ENCODE measurements at regions not wholly inside any gene's neighbourhood (a gene's known extent, or its start where the extent isn't known, plus 50 kb on each side); places are given as distances from the start of the nearest gene placed in this dataset.

- TF ChIP-seq, protein P1, sequence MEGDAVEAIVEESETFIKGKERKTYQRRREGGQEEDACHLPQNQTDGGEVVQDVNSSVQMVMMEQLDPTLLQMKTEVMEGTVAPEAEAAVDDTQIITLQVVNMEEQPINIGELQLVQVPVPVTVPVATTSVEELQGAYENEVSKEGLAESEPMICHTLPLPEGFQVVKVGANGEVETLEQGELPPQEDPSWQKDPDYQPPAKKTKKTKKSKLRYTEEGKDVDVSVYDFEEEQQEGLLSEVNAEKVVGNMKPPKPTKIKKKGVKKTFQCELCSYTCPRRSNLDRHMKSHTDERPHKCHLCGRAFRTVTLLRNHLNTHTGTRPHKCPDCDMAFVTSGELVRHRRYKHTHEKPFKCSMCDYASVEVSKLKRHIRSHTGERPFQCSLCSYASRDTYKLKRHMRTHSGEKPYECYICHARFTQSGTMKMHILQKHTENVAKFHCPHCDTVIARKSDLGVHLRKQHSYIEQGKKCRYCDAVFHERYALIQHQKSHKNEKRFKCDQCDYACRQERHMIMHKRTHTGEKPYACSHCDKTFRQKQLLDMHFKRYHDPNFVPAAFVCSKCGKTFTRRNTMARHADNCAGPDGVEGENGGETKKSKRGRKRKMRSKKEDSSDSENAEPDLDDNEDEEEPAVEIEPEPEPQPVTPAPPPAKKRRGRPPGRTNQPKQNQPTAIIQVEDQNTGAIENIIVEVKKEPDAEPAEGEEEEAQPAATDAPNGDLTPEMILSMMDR (IDR thresholded peaks at IDR 0.05): no peak
- no peak for TF ChIP-seq POLR2A (IDR thresholded peaks at IDR 0.05)
- TF ChIP-seq POLR2AphosphoS5 (IDR thresholded peaks at IDR 0.05; ENCODE audit: insufficient read depth in 1 of 2, low read depth in 1 of 2): no peak
Observed at GRCh38 chr3:66692766-66693150, 191.9 kb upstream of the LRIG1 start.
